OCI-LY7 (cell line): ENCODE measurements at regions not wholly inside any gene's neighbourhood (a gene's known extent, or its start where the extent isn't known, plus 50 kb on each side); places are given as distances from the start of the nearest gene placed in this dataset.

Experiments
- BruUV-seq: library from RNA; stranded (reverse); fragments of 400-500 nt; replicated peaks from 2 replicates; lab custom pipeline; 2021; lab: Mats Ljungman, UMichigan
- CTCF ChIA-PET: fragments of 300-600 bp; sonication (Branson Sonifier 250); formaldehyde crosslinking; loops from one replicate; lab custom pipeline; 2022; ENCODE audit warnings: antibody characterized with exemption; ENCODE audit not compliant: unreplicated experiment; lab: Charles Lee
- POLR2A ChIA-PET: fragments of 300-600 bp; sonication (Branson Sonifier 250); formaldehyde crosslinking; loops from one replicate; lab custom pipeline; 2022; ENCODE audit warnings: antibody characterized with exemption; lab: Charles Lee
- DNase-seq: peaks from one replicate; pipeline ENCODE4 v3.0.0-alpha.2; 2015; ENCODE audit warnings: low spot score
- H2AFZ ChIP-seq: fragments of 200-600 bp; sonication (generic), shearing (Covaris generic); 2 replicates; pipeline ENCODE4 v1.6.1; 2014; ENCODE audit warnings: mild to moderate bottlenecking, antibody characterized with exemption, low read length, moderate library complexity
- H3K27ac ChIP-seq: fragments of 200-600 bp; sonication (generic); 2 replicates; pipeline ENCODE4 v1.5.1; 2014; ENCODE audit warnings: mixed run types, low read depth, mild to moderate bottlenecking, moderate library complexity, low read length, inconsistent platforms; ENCODE audit not compliant: poor library complexity, severe bottlenecking
- H3K36me3 ChIP-seq: fragments of 200-600 bp; sonication (generic); 2 replicates; pipeline ENCODE4 v1.6.1; 2014; ENCODE audit warnings: mild to moderate bottlenecking, antibody characterized with exemption, low read length, moderate library complexity, mixed read lengths; ENCODE audit not compliant: insufficient read depth
- H3K4me1 ChIP-seq: fragments of 200-600 bp; sonication (generic); 2 replicates; pipeline ENCODE4 v1.5.1; 2014; ENCODE audit warnings: mild to moderate bottlenecking, low read length; ENCODE audit not compliant: insufficient read depth, poor library complexity, severe bottlenecking
- H3K4me2 ChIP-seq: fragments of 200-600 bp; sonication (generic); 2 replicates; pipeline ENCODE4 v1.6.1; 2014; ENCODE audit warnings: mild to moderate bottlenecking, low read length
- H3K4me3 ChIP-seq: fragments of 200-600 bp; sonication (generic); 2 replicates; pipeline ENCODE4 v1.5.1; 2014; ENCODE audit warnings: mild to moderate bottlenecking, low read depth, low read length; ENCODE audit not compliant: poor library complexity, severe bottlenecking
- H3K79me2 ChIP-seq: fragments of 200-600 bp; sonication (generic); 2 replicates; pipeline ENCODE4 v1.6.1; 2016; ENCODE audit warnings: low read depth, mild to moderate bottlenecking, low read length, moderate library complexity, mixed read lengths; ENCODE audit not compliant: insufficient read depth
- H3K9me2 ChIP-seq: fragments of 200-600 bp; sonication (generic); 2 replicates; pipeline ENCODE4 v1.6.1; 2016; ENCODE audit warnings: mild to moderate bottlenecking, low read length, mixed read lengths; ENCODE audit not compliant: insufficient read depth
- H3K9me3 ChIP-seq: fragments of 200-600 bp; sonication (generic); 2 replicates; pipeline ENCODE4 v1.6.1; 2014; ENCODE audit warnings: mild to moderate bottlenecking, mixed run types, low read length, mixed read lengths
- H4K20me1 ChIP-seq: fragments of 200-600 bp; sonication (generic); 2 replicates; pipeline ENCODE4 v1.6.1; 2014; ENCODE audit warnings: mild to moderate bottlenecking, antibody characterized with exemption, low read length, moderate library complexity, mixed read lengths; ENCODE audit not compliant: insufficient read depth
- CTCF ChIP-seq: fragments of 200-600 bp; sonication (generic); conservative IDR thresholded peaks from 2 replicates; pipeline ENCODE4 v1.5.1; 2014; ENCODE audit warnings: mild to moderate bottlenecking, antibody characterized with exemption, low read length, moderate library complexity, mixed read lengths
- EZH2phosphoT487 ChIP-seq: fragments of 200-600 bp; sonication (generic); IDR thresholded peaks from 2 replicates; pipeline ENCODE4 v1.6.1; 2018; ENCODE audit warnings: low read depth, borderline replicate concordance, mild to moderate bottlenecking, mixed run types, antibody characterized with exemption, low read length, moderate library complexity, mixed read lengths
- intact Hi-C: fragments of 100-400 bp; cut with micrococcal nuclease; formaldehyde crosslinking; loops from one replicate; pipeline ENCODE4 v1.10.0; 2022; ENCODE audit not compliant: unreplicated experiment

GRCh38 chr1:72579629-72580028 is 297.3 kb upstream of the NEGR1 start:
- TF ChIP-seq EZH2phosphoT487, result no peak
- no peak for TF ChIP-seq CTCF
- no peaks in the 10 kb centered on the region for H3K79me2 ChIP-seq
- intact Hi-C loops, result no loop called here
- BruUV-seq, result no TSS peak
- no peaks in the 10 kb centered on the region for H3K36me3 ChIP-seq
- no peaks in the 10 kb centered on the region for H3K9me3 ChIP-seq
- POLR2A ChIA-PET, result no interaction called here
- H3K27ac ChIP-seq, result no peak overlapping the region
- H4K20me1 ChIP-seq, result no peaks in the 10 kb centered on the region
- H3K4me2 ChIP-seq, result no peak overlapping the region
- H3K9me2 ChIP-seq, result no peaks in the 10 kb centered on the region
- no peak for DNase-seq
- no peak overlapping the region for H3K4me3 ChIP-seq
- H3K4me1 ChIP-seq, result no peaks in the 10 kb centered on the region
- CTCF ChIA-PET, result no interaction called here
- no peak overlapping the region for H2AFZ ChIP-seq

GRCh38 chr1:72570815-72571214 is 288.5 kb upstream of the NEGR1 start:
- no TSS peak for BruUV-seq
- H3K27ac ChIP-seq, result no peak overlapping the region
- H3K9me2 ChIP-seq, result no peaks in the 10 kb centered on the region
- ChIA-PET POLR2A (no interaction called here), CTCF (no interaction called here)
- no peak for DNase-seq
- no peak overlapping the region for H2AFZ ChIP-seq
- H3K4me1 ChIP-seq, result no peaks in the 10 kb centered on the region
- no peaks in the 10 kb centered on the region for H3K79me2 ChIP-seq
- no peak overlapping the region for H3K4me3 ChIP-seq
- H3K36me3 ChIP-seq, result no peaks in the 10 kb centered on the region
- H4K20me1 ChIP-seq, result no peaks in the 10 kb centered on the region
- intact Hi-C loops, result no loop called here
- TF ChIP-seq EZH2phosphoT487 (no peak), CTCF (no peak)
- H3K9me3 ChIP-seq, result no peaks in the 10 kb centered on the region
- H3K4me2 ChIP-seq, result no peak overlapping the region

- H3K4me1 ChIP-seq, result no peaks in the 10 kb centered on the region
- no peaks in the 10 kb centered on the region for H3K9me3 ChIP-seq
- H4K20me1 ChIP-seq, result no peaks in the 10 kb centered on the region
- BruUV-seq, result no TSS peak
- no peak overlapping the region for H3K27ac ChIP-seq
- no peaks in the 10 kb centered on the region for H3K36me3 ChIP-seq
- no peak overlapping the region for H3K4me2 ChIP-seq
- no peak for TF ChIP-seq CTCF
- TF ChIP-seq EZH2phosphoT487, result no peak
- H3K79me2 ChIP-seq, result no peaks in the 10 kb centered on the region
- no peak overlapping the region for H2AFZ ChIP-seq
- no peaks in the 10 kb centered on the region for H3K9me2 ChIP-seq
- intact Hi-C loops, result no loop called here
- POLR2A ChIA-PET, result no interaction called here
- H3K4me3 ChIP-seq, result no peak overlapping the region
- DNase-seq, result no peak
- CTCF ChIA-PET, result no interaction called here
Measured at GRCh38 chr1:72568113-72568512, 285.8 kb upstream of the NEGR1 start.
